WTC11 (cell line): ENCODE measurements at regions not wholly inside any gene's neighbourhood (a gene's known extent, or its start where the extent isn't known, plus 50 kb on each side); places are given as distances from the start of the nearest gene placed in this dataset.

Source experiments
- ATAC-seq: fragments of 200-7000 bp; cut with Tn5 transposase; 2 replicates; pipeline ENCODE4 v1.10.0; 2021; ENCODE audit warnings: mild to moderate bottlenecking, moderate library complexity
- CTCF ChIA-PET: fragments of 300-600 bp; sonication (Branson Sonifier 250); formaldehyde crosslinking; loops from one replicate; lab custom pipeline; 2021; ENCODE audit warnings: antibody characterized with exemption; lab: Charles Lee
- POLR2A ChIA-PET: fragments of 350-600 bp; sonication (Branson Sonifier 250); formaldehyde crosslinking; loops from one replicate; lab custom pipeline; 2021; ENCODE audit warnings: antibody characterized with exemption; lab: Charles Lee
- DNase-seq: peaks from one replicate; pipeline ENCODE4 v3.0.0; 2021; ENCODE audit warnings: low spot score
- H3K27ac Mint-ChIP-seq: 2 replicates; pipeline ENCODE4 v1.8.0; 2021; ENCODE audit warnings: mixed read lengths
- H3K27me3 Mint-ChIP-seq: 2 replicates; pipeline ENCODE4 v1.8.0; 2021; ENCODE audit warnings: low read depth, mild to moderate bottlenecking, moderate library complexity, mixed read lengths
- H3K36me3 Mint-ChIP-seq: 2 replicates; pipeline ENCODE4 v1.8.0; 2021; ENCODE audit warnings: mixed read lengths
- H3K4me1 Mint-ChIP-seq: 2 replicates; pipeline ENCODE4 v1.8.0; 2022; ENCODE audit warnings: mixed read lengths
- H3K4me3 Mint-ChIP-seq: 2 replicates; pipeline ENCODE4 v1.8.0; 2021; ENCODE audit warnings: mild to moderate bottlenecking, moderate library complexity, mixed read lengths
- H3K9me3 Mint-ChIP-seq: 2 replicates; pipeline ENCODE4 v1.8.0; 2021; ENCODE audit warnings: mixed read lengths
- AR ChIP-seq: fragments of 250-450 bp; sonication (Bioruptor Pico); IDR thresholded peaks from 2 replicates; pipeline ENCODE4 v1.9.0; 2021; ENCODE audit warnings: mild to moderate bottlenecking
- EMX1 ChIP-seq: fragments of 250-450 bp; sonication (Bioruptor Pico); IDR thresholded peaks from 2 replicates; pipeline ENCODE4 v1.8.0; 2021; ENCODE audit warnings: mild to moderate bottlenecking
- ETV6 ChIP-seq: sonication (generic); formaldehyde crosslinking; IDR thresholded peaks from 2 replicates; pipeline ENCODE4 v1.8.1; 2022; ENCODE audit warnings: mild to moderate bottlenecking, missing genetic modification reagents
- FOXJ3 ChIP-seq: sonication (generic); formaldehyde crosslinking; IDR thresholded peaks from 2 replicates; pipeline ENCODE4 v1.9.0; 2021; ENCODE audit warnings: missing genetic modification reagents, mild to moderate bottlenecking, borderline replicate concordance
- FOXP1 ChIP-seq: sonication (generic); formaldehyde crosslinking; IDR thresholded peaks from 2 replicates; pipeline ENCODE4 v1.8.0; 2022; ENCODE audit warnings: missing genetic modification reagents, mild to moderate bottlenecking, moderate library complexity, borderline replicate concordance
- GABPB1 ChIP-seq: sonication (generic); formaldehyde crosslinking; IDR thresholded peaks from 2 replicates; pipeline ENCODE4 v1.8.1; 2023; ENCODE audit warnings: mild to moderate bottlenecking, missing genetic modification reagents
- HMGXB4 ChIP-seq: sonication (generic); formaldehyde crosslinking; IDR thresholded peaks from 2 replicates; pipeline ENCODE4 v1.8.1; 2023; ENCODE audit warnings: mild to moderate bottlenecking, moderate library complexity, missing genetic modification reagents
- NFE2L1 ChIP-seq: sonication (generic); formaldehyde crosslinking; IDR thresholded peaks from 2 replicates; pipeline ENCODE4 v1.8.1; 2023; ENCODE audit warnings: missing genetic modification reagents
- STAT6 ChIP-seq: sonication (generic); formaldehyde crosslinking; conservative IDR thresholded peaks from 2 replicates; pipeline ENCODE4 v1.8.1; 2023; ENCODE audit warnings: mild to moderate bottlenecking, low read depth, missing genetic modification reagents, moderate library complexity
- TEAD4 ChIP-seq: sonication (generic); formaldehyde crosslinking; IDR thresholded peaks from 2 replicates; pipeline ENCODE4 v1.8.0; 2022; ENCODE audit warnings: mild to moderate bottlenecking, missing genetic modification reagents
- ZNF396 ChIP-seq: fragments of 250-450 bp; sonication (Bioruptor Pico); IDR thresholded peaks from 2 replicates; pipeline ENCODE4 v1.8.0; 2021; ENCODE audit warnings: mild to moderate bottlenecking, moderate library complexity, borderline replicate concordance
- ZNF532 ChIP-seq: fragments of 250-450 bp; sonication (Bioruptor Pico); IDR thresholded peaks from 2 replicates; pipeline ENCODE4 v1.9.0; 2021; ENCODE audit warnings: mild to moderate bottlenecking, borderline replicate concordance

- ATAC-seq = peak; percentile 52
These were observed 138.0 kb downstream of the SLC38A6 start for GRCh38 chr14:61119006-61119405.

GRCh38 chr14:61116369-61116768, 135.3 kb downstream of the SLC38A6 start:
- Mint-ChIP-seq H3K9me3 (peaks cover 58% of the 10 kb centered on the region), H3K27me3 (peaks cover 4% of the 10 kb centered on the region; the same call in 1 of the 2 replicates), H3K4me1 (peaks cover 40% of the 10 kb centered on the region), H3K27ac (no peak overlapping the region), H3K36me3 (peaks cover 58% of the 10 kb centered on the region), H3K4me3 (no peak overlapping the region)
- DNase-seq (no peak), ATAC-seq (no peak)
- POLR2A ChIA-PET = no interaction called here
- CTCF ChIA-PET = no interaction called here
- TF ChIP-seq FOXJ3 (CRISPR knock-in tag) (no peak), EMX1 (no peak), NFE2L1 (no peak), TEAD4 (CRISPR knock-in tag) (no peak), FOXP1 (CRISPR knock-in tag) (no peak), GABPB1 (CRISPR knock-in tag) (no peak), ZNF532 (no peak)

More at GRCh38 chr14:61119006-61119405, 138.0 kb downstream of the SLC38A6 start:
- H3K27me3 Mint-ChIP-seq = no peaks in the 10 kb centered on the region; the same call in 1 of the 2 replicates
- peaks cover 40% of the 10 kb centered on the region for H3K4me1 Mint-ChIP-seq
- H3K9me3 Mint-ChIP-seq = peaks cover 56% of the 10 kb centered on the region
- H3K36me3 Mint-ChIP-seq = peaks cover 55% of the 10 kb centered on the region
- CTCF ChIA-PET = no interaction called here
- POLR2A ChIA-PET = interaction anchor here (0.7 kb wide), 1 partner anchor 768 kb away, joined by 9 read pairs; no protein-coding TSS in a partner anchor
- peak overlapping the region; percentile 17 for H3K4me3 Mint-ChIP-seq
- no peak for TF ChIP-seq NFE2L1
- TF ChIP-seq STAT6 (CRISPR knock-in tag) = no peak
- TF ChIP-seq AR (CRISPR knock-in tag) = no peak
- TF ChIP-seq ZNF396 = no peak
- TF ChIP-seq HMGXB4 (CRISPR knock-in tag) = no peak
- TF ChIP-seq ETV6 (CRISPR knock-in tag) = peak; percentile 36; the same call in 1 of the 2 replicates
- H3K27ac Mint-ChIP-seq = peak overlapping the region; percentile 61
- no peak for DNase-seq
